HEK293 (cell line): ENCODE measurements at regions not wholly inside any gene's neighbourhood (a gene's known extent, or its start where the extent isn't known, plus 50 kb on each side); places are given as distances from the start of the nearest gene placed in this dataset.

ENCODE experiments used
- CTCF ChIA-PET: fragments of 350-600 bp; formaldehyde crosslinking; extraction: SDS; loops from one replicate; lab custom pipeline; 2021; ENCODE audit warnings: antibody characterized with exemption; lab: Yijun Ruan, JAX
- POLR2A ChIA-PET: fragments of 300-600 bp; formaldehyde crosslinking; extraction: SDS; loops from one replicate; lab custom pipeline; 2020; ENCODE audit warnings: antibody characterized with exemption, inconsistent platforms; lab: Yijun Ruan, JAX
- H3K27ac ChIP-seq: fragments of 200-500 bp; sonication (Bioruptor generic); 2 replicates; pipeline ENCODE4 v1.5.1; 2014; ENCODE audit warnings: low read depth, low read length, control low read depth, inconsistent platforms; ENCODE audit errors: extremely low read depth
- H3K36me3 ChIP-seq, 2 experiments: fragments of 200-500 bp in 1 of 2; sonication (Bioruptor generic) in 1 of 2; 1 replicate in 1 of 2; 2 replicates in 1 of 2; pipeline ENCODE4 v1.5.1; 2014 to 2017; ENCODE audit warnings: inconsistent platforms in 2 of 2, low read length in 2 of 2; ENCODE audit not compliant: control insufficient read depth in 2 of 2, insufficient read depth in 1 of 2
- H3K4me1 ChIP-seq: fragments of 200-500 bp; sonication (Bioruptor generic); 2 replicates; pipeline ENCODE4 v1.5.1; 2014; ENCODE audit warnings: mild to moderate bottlenecking, low read length, inconsistent platforms; ENCODE audit not compliant: control insufficient read depth, insufficient read depth
- H3K4me3 ChIP-seq: 2 replicates; pipeline ENCODE4 v1.5.1; 2011; ENCODE audit warnings: low read depth, mild to moderate bottlenecking, control low read depth, low read length, moderate library complexity
- H3K9me3 ChIP-seq: fragments of 200-500 bp; sonication (Bioruptor generic); 2 replicates; pipeline ENCODE4 v1.5.1; 2014; ENCODE audit warnings: low read depth, low read length, inconsistent platforms; ENCODE audit not compliant: control insufficient read depth, insufficient read depth
- GLIS2 ChIP-seq: fragments of 450-650 bp; formaldehyde crosslinking; IDR thresholded peaks from 2 replicates; pipeline ENCODE4 v1.5.1; 2016; ENCODE audit warnings: missing biosample characterization, missing genetic modification characterization
- HOXA7 ChIP-seq: sonication (generic); formaldehyde crosslinking; IDR thresholded peaks from 2 replicates; pipeline ENCODE4 v1.8.1; 2022; ENCODE audit warnings: missing genetic modification reagents, borderline replicate concordance
- IKZF3 ChIP-seq: fragments of 450-650 bp; IDR thresholded peaks from 2 replicates; pipeline ENCODE4 v1.5.0; 2018; ENCODE audit warnings: missing biosample characterization, mild to moderate bottlenecking, missing genetic modification characterization, moderate library complexity
- SCRT2 ChIP-seq: fragments of 450-650 bp; formaldehyde crosslinking; IDR thresholded peaks from 2 replicates; pipeline ENCODE4 v1.5.1; 2016; ENCODE audit warnings: missing biosample characterization, missing genetic modification characterization
- ZNF114 ChIP-seq: fragments of 450-650 bp; formaldehyde crosslinking; IDR thresholded peaks from 2 replicates; pipeline ENCODE4 v1.5.0; 2017; ENCODE audit warnings: missing biosample characterization, missing genetic modification characterization
- ZNF157 ChIP-seq: fragments of 450-650 bp; formaldehyde crosslinking; IDR thresholded peaks from 2 replicates; pipeline ENCODE4 v1.5.1; 2016; ENCODE audit warnings: missing biosample characterization, missing genetic modification characterization
- ZNF16 ChIP-seq: fragments of 450-650 bp; formaldehyde crosslinking; IDR thresholded peaks from 2 replicates; pipeline ENCODE4 v1.5.1; 2016; ENCODE audit warnings: low read depth, missing biosample characterization, missing genetic modification characterization
- ZNF223 ChIP-seq: fragments of 450-650 bp; formaldehyde crosslinking; IDR thresholded peaks from 2 replicates; pipeline ENCODE4 v1.5.1; 2016; ENCODE audit warnings: missing biosample characterization, missing genetic modification characterization
- ZNF302 ChIP-seq: fragments of 450-650 bp; formaldehyde crosslinking; IDR thresholded peaks from 2 replicates; pipeline ENCODE4 v1.5.1; 2016; ENCODE audit warnings: missing biosample characterization, missing genetic modification characterization, low read depth
- ZNF350 ChIP-seq: fragments of 450-650 bp; formaldehyde crosslinking; IDR thresholded peaks from 2 replicates; pipeline ENCODE4 v1.5.0; 2017; ENCODE audit warnings: missing biosample characterization, mild to moderate bottlenecking, missing genetic modification characterization
- ZNF404 ChIP-seq: fragments of 450-650 bp; formaldehyde crosslinking; IDR thresholded peaks from 2 replicates; pipeline ENCODE4 v1.5.1; 2017; ENCODE audit warnings: missing biosample characterization, missing genetic modification characterization
- ZNF416 ChIP-seq: fragments of 450-650 bp; formaldehyde crosslinking; IDR thresholded peaks from 2 replicates; pipeline ENCODE4 v1.5.1; 2016; ENCODE audit warnings: missing biosample characterization, missing genetic modification characterization
- ZNF48 ChIP-seq: fragments of 450-650 bp; formaldehyde crosslinking; IDR thresholded peaks from 2 replicates; pipeline ENCODE4 v1.5.1; 2016; ENCODE audit warnings: missing biosample characterization, missing genetic modification characterization
- ZNF596 ChIP-seq: fragments of 450-650 bp; IDR thresholded peaks from 2 replicates; pipeline ENCODE4 v1.5.0; 2018; ENCODE audit warnings: missing biosample characterization, mild to moderate bottlenecking, missing genetic modification characterization, moderate library complexity
- ZSCAN23 ChIP-seq: fragments of 450-650 bp; formaldehyde crosslinking; IDR thresholded peaks from 2 replicates; pipeline ENCODE4 v1.5.1; 2016; ENCODE audit warnings: missing biosample characterization, missing genetic modification characterization
- TF ChIP-seq, protein P1 (sequence below): fragments of 450-650 bp; formaldehyde crosslinking; IDR thresholded peaks from 2 replicates; pipeline ENCODE4 v1.5.1; 2016; ENCODE audit warnings: missing biosample characterization, missing genetic modification characterization
- TF ChIP-seq, protein P2 (sequence below): fragments of 450-650 bp; formaldehyde crosslinking; IDR thresholded peaks from 2 replicates; pipeline ENCODE4 v1.5.1; 2016; ENCODE audit warnings: missing biosample characterization, missing genetic modification characterization
- TF ChIP-seq, protein P3 (sequence below): fragments of 450-650 bp; formaldehyde crosslinking; IDR thresholded peaks from 2 replicates; pipeline ENCODE4 v1.5.1; 2017; ENCODE audit warnings: missing biosample characterization, mild to moderate bottlenecking, missing genetic modification characterization, moderate library complexity

DNA sequence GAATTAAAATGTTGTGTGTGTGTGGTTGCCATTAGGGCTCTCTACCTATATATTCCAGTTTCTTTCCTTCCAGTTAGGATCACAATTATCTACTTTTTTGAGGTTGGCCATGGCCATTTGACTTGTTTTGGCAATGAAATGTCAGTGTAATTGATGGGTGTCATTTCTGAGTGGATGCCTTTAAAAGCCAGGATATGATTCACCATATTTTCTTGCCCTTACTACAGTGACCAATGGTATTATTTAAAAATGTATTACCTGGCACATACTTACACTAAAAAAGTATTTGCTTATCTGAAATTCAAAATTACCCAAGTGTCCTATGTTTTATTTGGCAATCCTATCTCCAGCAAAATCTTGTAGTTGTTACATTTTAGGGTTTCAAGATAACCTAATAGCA lies 258.7 kb upstream of the ACTBL2 start (continued):
- TF ChIP-seq ZNF596 (tag by site-specific recombination) (no peak), ZNF16 (tag by site-specific recombination) (no peak), HOXA7 (CRISPR knock-in tag) (no peak), ZNF114 (tag by site-specific recombination) (no peak), ZNF302 (tag by site-specific recombination) (no peak), GLIS2 (tag by site-specific recombination) (no peak), ZNF404 (no peak)
- TF ChIP-seq, protein P1, sequence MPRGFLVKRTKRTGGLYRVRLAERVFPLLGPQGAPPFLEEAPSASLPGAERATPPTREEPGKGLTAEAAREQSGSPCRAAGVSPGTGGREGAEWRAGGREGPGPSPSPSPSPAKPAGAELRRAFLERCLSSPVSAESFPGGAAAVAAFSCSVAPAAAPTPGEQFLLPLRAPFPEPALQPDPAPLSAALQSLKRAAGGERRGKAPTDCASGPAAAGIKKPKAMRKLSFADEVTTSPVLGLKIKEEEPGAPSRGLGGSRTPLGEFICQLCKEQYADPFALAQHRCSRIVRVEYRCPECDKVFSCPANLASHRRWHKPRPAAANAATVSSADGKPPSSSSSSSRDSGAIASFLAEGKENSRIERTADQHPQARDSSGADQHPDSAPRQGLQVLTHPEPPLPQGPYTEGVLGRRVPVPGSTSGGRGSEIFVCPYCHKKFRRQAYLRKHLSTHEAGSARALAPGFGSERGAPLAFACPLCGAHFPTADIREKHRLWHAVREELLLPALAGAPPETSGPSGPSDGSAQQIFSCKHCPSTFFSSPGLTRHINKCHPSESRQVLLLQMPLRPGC = no peak
- TF ChIP-seq, protein P2, sequence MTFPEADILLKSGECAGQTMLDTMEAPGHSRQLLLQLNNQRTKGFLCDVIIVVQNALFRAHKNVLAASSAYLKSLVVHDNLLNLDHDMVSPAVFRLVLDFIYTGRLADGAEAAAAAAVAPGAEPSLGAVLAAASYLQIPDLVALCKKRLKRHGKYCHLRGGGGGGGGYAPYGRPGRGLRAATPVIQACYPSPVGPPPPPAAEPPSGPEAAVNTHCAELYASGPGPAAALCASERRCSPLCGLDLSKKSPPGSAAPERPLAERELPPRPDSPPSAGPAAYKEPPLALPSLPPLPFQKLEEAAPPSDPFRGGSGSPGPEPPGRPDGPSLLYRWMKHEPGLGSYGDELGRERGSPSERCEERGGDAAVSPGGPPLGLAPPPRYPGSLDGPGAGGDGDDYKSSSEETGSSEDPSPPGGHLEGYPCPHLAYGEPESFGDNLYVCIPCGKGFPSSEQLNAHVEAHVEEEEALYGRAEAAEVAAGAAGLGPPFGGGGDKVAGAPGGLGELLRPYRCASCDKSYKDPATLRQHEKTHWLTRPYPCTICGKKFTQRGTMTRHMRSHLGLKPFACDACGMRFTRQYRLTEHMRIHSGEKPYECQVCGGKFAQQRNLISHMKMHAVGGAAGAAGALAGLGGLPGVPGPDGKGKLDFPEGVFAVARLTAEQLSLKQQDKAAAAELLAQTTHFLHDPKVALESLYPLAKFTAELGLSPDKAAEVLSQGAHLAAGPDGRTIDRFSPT (tag by site-specific recombination) = no peak
- TF ChIP-seq, protein P3, sequence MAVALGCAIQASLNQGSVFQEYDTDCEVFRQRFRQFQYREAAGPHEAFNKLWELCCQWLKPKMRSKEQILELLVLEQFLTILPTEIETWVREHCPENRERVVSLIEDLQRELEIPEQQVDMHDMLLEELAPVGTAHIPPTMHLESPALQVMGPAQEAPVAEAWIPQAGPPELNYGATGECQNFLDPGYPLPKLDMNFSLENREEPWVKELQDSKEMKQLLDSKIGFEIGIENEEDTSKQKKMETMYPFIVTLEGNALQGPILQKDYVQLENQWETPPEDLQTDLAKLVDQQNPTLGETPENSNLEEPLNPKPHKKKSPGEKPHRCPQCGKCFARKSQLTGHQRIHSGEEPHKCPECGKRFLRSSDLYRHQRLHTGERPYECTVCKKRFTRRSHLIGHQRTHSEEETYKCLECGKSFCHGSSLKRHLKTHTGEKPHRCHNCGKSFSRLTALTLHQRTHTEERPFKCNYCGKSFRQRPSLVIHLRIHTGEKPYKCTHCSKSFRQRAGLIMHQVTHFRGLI (tag by site-specific recombination) = no peak

DNA sequence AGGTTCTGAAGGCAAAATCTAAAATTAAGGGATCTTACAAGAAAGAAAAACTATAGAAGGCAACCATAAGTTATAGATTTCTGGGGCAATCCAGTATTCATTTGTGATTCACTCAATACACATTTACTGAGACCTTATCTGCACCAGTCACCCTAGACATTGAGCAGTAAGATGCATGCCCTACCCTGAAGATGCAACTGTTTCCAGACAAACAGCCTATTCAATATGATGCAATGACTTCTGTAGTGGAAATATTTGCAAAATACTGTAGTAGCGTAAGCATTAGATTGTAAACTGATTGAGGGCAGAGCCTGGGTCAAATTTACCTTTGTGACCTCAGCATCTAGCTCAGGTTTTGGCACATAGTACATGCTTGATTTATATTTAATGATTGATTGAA lies 256.2 kb upstream of the ACTBL2 start:
- Histone ChIP-seq H3K4me1 (no peaks in the 10 kb centered on the region), H3K4me3 (no peak overlapping the region), H3K9me3 (no peaks in the 10 kb centered on the region), H3K36me3 (no peaks in the 10 kb centered on the region), H3K27ac (no peak overlapping the region)
- TF ChIP-seq ZNF157 (tag by site-specific recombination) (0 out of 2 replicates have a peak, but pooled peaks have one; percentile 60), ZNF223 (tag by site-specific recombination) (no peak), ZNF350 (no peak), ZNF48 (tag by site-specific recombination) (no peak), SCRT2 (tag by site-specific recombination) (no peak)
- ChIA-PET CTCF (no interaction called here), POLR2A (no interaction called here)

DNA sequence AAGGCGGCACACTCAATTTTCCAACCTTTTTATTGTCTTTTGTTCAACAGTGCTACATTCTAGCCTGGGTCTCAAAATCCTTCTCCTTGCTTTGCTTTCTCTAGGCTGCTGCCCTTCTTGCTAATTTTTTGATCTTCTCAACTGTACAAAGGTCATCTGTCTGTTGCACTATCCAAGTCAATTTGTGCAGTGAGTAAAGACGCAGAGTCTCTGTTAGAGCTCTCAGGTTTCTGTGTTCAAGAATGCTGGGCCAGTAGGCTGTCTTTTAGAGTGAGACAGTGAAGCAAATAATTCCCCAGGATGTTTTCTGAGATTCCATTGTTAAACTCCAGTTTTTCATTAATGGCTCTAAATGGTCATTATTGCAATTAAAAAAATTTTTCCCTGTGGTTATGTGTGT lies 255.7 kb upstream of the ACTBL2 start:
- no peak overlapping the region for H3K27ac ChIP-seq
- H3K36me3 ChIP-seq = no peaks in the 10 kb centered on the region
- H3K4me3 ChIP-seq = no peak overlapping the region
- no peaks in the 10 kb centered on the region for H3K9me3 ChIP-seq
- no peaks in the 10 kb centered on the region for H3K4me1 ChIP-seq
- TF ChIP-seq ZNF404 (no peak), IKZF3 (tag by site-specific recombination) (no peak), ZSCAN23 (tag by site-specific recombination) (no peak), HOXA7 (CRISPR knock-in tag) (no peak), ZNF416 (tag by site-specific recombination) (no peak)
- ChIA-PET POLR2A (no interaction called here), CTCF (no interaction called here)
